K562 (cell line): ENCODE measurements at regions not wholly inside any gene's neighbourhood (a gene's known extent, or its start where the extent isn't known, plus 50 kb on each side); places are given as distances from the start of the nearest gene placed in this dataset.

Experiments
- ATAC-seq: fragments of 200-7000 bp; cut with Tn5 transposase; 3 replicates; pipeline ENCODE4 v1.9.1; 2020; ENCODE audit warnings: moderate library complexity
- BruUV-seq: library from RNA; stranded (reverse); fragments of 400-500 nt; replicated peaks from 2 replicates; lab custom pipeline; 2021; lab: Mats Ljungman, UMichigan
- CTCF ChIA-PET: fragments of 300-600 bp; formaldehyde crosslinking; extraction: SDS; loops from one replicate; lab custom pipeline; 2021; ENCODE audit warnings: low intra/inter-chr PET ratio; lab: Yijun Ruan, JAX
- POLR2A ChIA-PET: fragments of 300-600, 350-650 bp; sonication (Branson Sonifier 250); formaldehyde crosslinking; extraction: SDS; loops from one replicate; lab custom pipeline; 2021; ENCODE audit warnings: antibody characterized with exemption, inconsistent platforms; lab: Yijun Ruan, JAX
- DNase-seq, 4 experiments: peaks; one replicate each; pipeline versions ENCODE4 v3.0.0 to v3.0.0-alpha.2; 2011 to 2018; ENCODE audit warnings: low spot score in 3 of 4, mixed read lengths in 3 of 4; ENCODE audit errors: extremely low read depth in 1 of 4
- FAIRE-seq: peaks from 2 replicates; lab custom pipeline; 2011; peaks lifted over from hg19 to GRCh38; lab: Jason Lieb, UNC
- H2AFZ ChIP-seq: 2 replicates; pipeline ENCODE4 v1.6.0; 2011; ENCODE audit warnings: low read depth, low read length, control low read depth, inconsistent platforms
- H3K27ac ChIP-seq: fragments of 200-600 bp; 3 replicates; pipeline ENCODE4 v1.8.0; 2011; ENCODE audit warnings: low read depth, mild to moderate bottlenecking, control low read depth, inconsistent platforms, low read length, moderate library complexity, mixed read lengths; ENCODE audit errors: extremely low read depth
- H3K27me3 ChIP-seq, 2 experiments: fragments of 300-600 bp in 1 of 2; 2 replicates in 1 of 2; 3 replicates in 1 of 2; pipeline versions ENCODE4 v1.6.0 to v1.8.0; 2011; ENCODE audit warnings: inconsistent platforms in 2 of 2, low read length in 2 of 2, mild to moderate bottlenecking in 1 of 2, mixed read lengths in 1 of 2, moderate library complexity in 1 of 2; ENCODE audit not compliant: control insufficient read depth in 2 of 2, insufficient read depth in 2 of 2
- H3K36me3 ChIP-seq: fragments of 300-600 bp; 3 replicates; pipeline ENCODE4 v1.8.0; 2011; ENCODE audit warnings: mild to moderate bottlenecking, low read length, inconsistent platforms; ENCODE audit not compliant: control insufficient read depth, insufficient read depth
- H3K4me1 ChIP-seq, 2 experiments: fragments of 200-600 bp in 1 of 2; replicated peaks in 1 of 2; 2 replicates in 1 of 2; 3 replicates in 1 of 2; pipeline versions ENCODE4 v1.5.1 to v1.8.0; 2011; ENCODE audit warnings: inconsistent platforms in 2 of 2, low read length in 2 of 2, mild to moderate bottlenecking in 1 of 2, mixed read lengths in 1 of 2, moderate library complexity in 1 of 2; ENCODE audit not compliant: control insufficient read depth in 2 of 2, insufficient read depth in 2 of 2
- H3K4me2 ChIP-seq: 2 replicates; pipeline ENCODE4 v1.6.1; 2011; ENCODE audit warnings: low read length, control low read depth, inconsistent platforms, mixed read lengths; ENCODE audit not compliant: insufficient read depth
- H3K4me3 ChIP-seq: fragments of 200-600 bp; sonication (generic), shearing (Covaris generic); 2 replicates; pipeline ENCODE4 v1.5.1; 2016; ENCODE audit warnings: control low read depth, inconsistent platforms
- H3K79me2 ChIP-seq: fragments of 200-600 bp; 3 replicates; pipeline ENCODE4 v1.8.0; 2011; ENCODE audit warnings: low read length, inconsistent platforms; ENCODE audit not compliant: control insufficient read depth, insufficient read depth
- H3K9ac ChIP-seq, 2 experiments: 2 replicates each; pipeline versions ENCODE4 v1.6.0 to v1.6.1; 2011; ENCODE audit warnings: low read depth in 2 of 2, low read length in 2 of 2, control low read depth in 1 of 2, inconsistent platforms in 1 of 2, mild to moderate bottlenecking in 1 of 2, mixed read lengths in 1 of 2; ENCODE audit not compliant: insufficient read depth in 1 of 2
- H3K9me1 ChIP-seq: one replicate; pipeline ENCODE4 v1.6.0; 2011; ENCODE audit warnings: inconsistent platforms, mild to moderate bottlenecking, low read length, moderate library complexity; ENCODE audit not compliant: control insufficient read depth, insufficient read depth
- H3K9me3 ChIP-seq: replicated peaks from 2 replicates; pipeline ENCODE4 v1.5.1; 2011; ENCODE audit warnings: low read depth, low read length, inconsistent platforms; ENCODE audit not compliant: control insufficient read depth, insufficient read depth
- H4K20me1 ChIP-seq: replicated peaks from 2 replicates; pipeline ENCODE4 v1.6.1; 2011; ENCODE audit warnings: low read length, inconsistent platforms, mixed read lengths; ENCODE audit not compliant: control insufficient read depth, insufficient read depth
- CBX2 ChIP-seq: fragments of 200-600 bp; sonication (generic); IDR thresholded peaks from one replicate; pipeline ENCODE4 v1.6.1; 2012; ENCODE audit warnings: mild to moderate bottlenecking, low read length, inconsistent platforms; ENCODE audit not compliant: insufficient read depth, poor library complexity, severe bottlenecking
- CREM ChIP-seq: IDR thresholded peaks from 2 replicates; pipeline ENCODE4 v1.6.1; 2014; ENCODE audit warnings: antibody characterized with exemption, low read depth
- ESRRB ChIP-seq: fragments of 250-450 bp; sonication (Bioruptor Pico); IDR thresholded peaks from 2 replicates; pipeline ENCODE4 v1.5.0; 2020; ENCODE audit warnings: mild to moderate bottlenecking, moderate library complexity, borderline replicate concordance
- HOMEZ ChIP-seq: fragments of 250-450 bp; sonication (Bioruptor Pico); IDR thresholded peaks from 2 replicates; pipeline ENCODE4 v1.4.0; 2020; ENCODE audit warnings: mild to moderate bottlenecking, moderate library complexity
- MAZ ChIP-seq, 2 experiments: fragments of 450-650 bp in 1 of 2; sonication (generic) in 1 of 2; formaldehyde crosslinking; IDR thresholded peaks in 1 of 2; conservative IDR thresholded peaks in 1 of 2; 2 replicates each; pipeline versions ENCODE4 v1.4.0 to v1.5.0; 2020; ENCODE audit warnings: mild to moderate bottlenecking in 1 of 2, missing genetic modification reagents in 1 of 2
- MYBL2 ChIP-seq, 2 experiments: fragments of 450-650 bp in 1 of 2; sonication (generic) in 1 of 2; formaldehyde crosslinking in 1 of 2; IDR thresholded peaks; 2 replicates each; pipeline versions ENCODE4 v1.6.1 to v1.8.1; 2017 to 2022; ENCODE audit warnings: borderline replicate concordance in 1 of 2, inconsistent platforms in 1 of 2, low read depth in 1 of 2, mild to moderate bottlenecking in 1 of 2, missing genetic modification reagents in 1 of 2, moderate library complexity in 1 of 2
- PHF21A ChIP-seq: fragments of 450-650 bp; IDR thresholded peaks from 2 replicates; pipeline ENCODE4 v1.6.1; 2017; ENCODE audit warnings: low read depth, borderline replicate concordance
- SMAD1 ChIP-seq: fragments of 150-350 bp; IDR thresholded peaks from 2 replicates; pipeline ENCODE4 v1.6.1; 2014; ENCODE audit warnings: low read length, low read depth; ENCODE audit not compliant: partially characterized antibody
- TBL1XR1 ChIP-seq, 2 experiments: IDR thresholded peaks; 2 replicates each; pipeline ENCODE4 v1.6.1; 2012; ENCODE audit warnings: improper control_type of control experiment in 2 of 2, low read length in 2 of 2, mild to moderate bottlenecking in 1 of 2
- TEAD4 ChIP-seq, 2 experiments: sonication (generic) in 1 of 2; formaldehyde crosslinking in 1 of 2; IDR thresholded peaks; 2 replicates each; pipeline versions ENCODE4 v1.6.1 to v1.8.0; 2012 to 2022; ENCODE audit warnings: borderline replicate concordance in 1 of 2, inconsistent platforms in 1 of 2, low read length in 1 of 2, mild to moderate bottlenecking in 1 of 2, missing genetic modification reagents in 1 of 2
- ZBTB7A ChIP-seq: IDR thresholded peaks from 2 replicates; pipeline ENCODE4 v1.6.1; 2011; ENCODE audit warnings: low read depth, mild to moderate bottlenecking, low read length, moderate library complexity, borderline replicate concordance; ENCODE audit not compliant: control insufficient read depth
- ZNF274 ChIP-seq: IDR thresholded peaks from 2 replicates; pipeline ENCODE4 v1.6.1; 2011; ENCODE audit warnings: low read depth, mild to moderate bottlenecking, low read length, moderate library complexity, borderline replicate concordance
- WGBS: fragments of 100-300 bp; shearing (Covaris generic); methylation state at CpG from one replicate; pipeline ENCODE4 v1.1.6; 2016; ENCODE audit warnings: low coverage, mixed read lengths; ENCODE audit not compliant: insufficient coverage; ENCODE audit errors: missing lambda C conversion rate; 5-methylcytosine and 5-hydroxymethylcytosine counted together
- in situ Hi-C: fragments of 300-500 bp; cut with MboI; formaldehyde crosslinking; loops from 4 replicates; pipeline ENCODE4 v1.15.0; 2018; ENCODE audit warnings: inconsistent platforms, mixed read lengths
- intact Hi-C: fragments of 100-400 bp; cut with micrococcal nuclease; formaldehyde crosslinking; loops from 2 replicates; pipeline ENCODE4 v1.14.2; 2022
- TF ChIP-seq, protein P1 (sequence below), 2 experiments: fragments of 450-650 bp in 1 of 2; sonication (generic) in 1 of 2; formaldehyde crosslinking; conservative IDR thresholded peaks; 2 replicates each; pipeline versions ENCODE4 v1.4.0 to v1.8.1; 2020 to 2022; ENCODE audit warnings: mild to moderate bottlenecking in 1 of 2, missing genetic modification reagents in 1 of 2

DNA sequence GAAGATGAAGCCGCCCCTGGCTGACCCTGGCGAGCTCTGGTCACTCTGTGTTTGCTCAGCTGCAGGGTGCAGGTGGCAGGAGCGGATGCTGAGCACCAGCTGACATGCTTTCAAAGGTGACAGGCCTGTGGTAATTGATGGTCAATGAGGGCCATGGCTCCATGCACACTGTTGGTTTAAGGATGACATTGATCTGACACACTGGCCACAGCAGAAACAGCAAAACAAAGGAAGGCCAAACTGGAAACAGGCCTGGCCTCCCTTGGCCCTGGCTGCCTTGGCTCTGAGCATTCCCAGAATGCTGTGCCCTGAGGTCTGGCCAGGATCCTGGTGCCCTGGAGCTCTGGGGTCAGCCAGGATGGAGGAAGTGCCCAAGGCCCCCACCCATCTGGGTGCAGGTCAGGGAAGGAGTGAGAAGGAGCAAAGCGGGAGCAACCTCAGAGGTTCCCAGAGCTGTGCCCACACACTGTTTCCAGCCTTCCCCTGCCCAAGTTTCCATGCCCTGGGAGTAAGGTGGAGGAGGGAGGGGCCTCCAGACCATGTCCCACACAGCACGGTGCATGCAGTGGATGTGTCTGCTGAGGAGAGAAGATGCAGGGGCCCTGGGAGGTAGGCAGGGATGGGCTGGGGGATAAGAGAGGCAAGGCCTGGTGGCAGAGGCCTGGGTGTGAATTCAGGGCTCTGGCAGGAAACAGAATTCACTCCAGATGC lies 302.2 kb downstream of the RPS24 start:
- Histone ChIP-seq H3K79me2 (no peaks in the 10 kb centered on the region), H4K20me1 (no peaks in the 10 kb centered on the region), H3K4me1 (no peaks in the 10 kb centered on the region), H3K36me3 (no peaks in the 10 kb centered on the region), H3K9me3 (no peaks in the 10 kb centered on the region), H2AFZ (no peak overlapping the region), H3K9me1 (no peaks in the 10 kb centered on the region), H3K9ac (no peak overlapping the region), H3K4me2 (no peak overlapping the region), H3K27me3 (peaks cover 0 to 36% of the 10 kb centered on the region in 2 experiments; a peak in 2 of 5 replicates), H3K27ac (no peak overlapping the region), H3K4me3 (no peak overlapping the region)
- ChIA-PET POLR2A (no interaction called here), CTCF (no interaction called here)
- DNase-seq, result no peak
- WGBS, result 1% methylated on average over 5 of the region's 5 CpGs
- ATAC-seq, result no peak
- BruUV-seq, result no TSS peak
- intact Hi-C loops, result no loop called here
- FAIRE-seq, result no peak
- in situ Hi-C loops, result no loop called here
- TF ChIP-seq HOMEZ (CRISPR knock-in tag) (no peak), TBL1XR1 (IDR thresholded peaks at IDR 0.05; ENCODE audit: low read length in 2 of 2) (no peak), TEAD4 (IDR thresholded peaks at IDR 0.05; ENCODE audit: low read length) (no peak), TEAD4 (CRISPR knock-in tag; IDR thresholded peaks at IDR 0.05; ENCODE audit: borderline replicate concordance) (no peak), CREM (no peak), CBX2 (no peak), PHF21A (no peak), MYBL2 (IDR thresholded peaks at IDR 0.05; ENCODE audit: low read depth) (no peak), MYBL2 (CRISPR knock-in tag; IDR thresholded peaks at IDR 0.05; ENCODE audit: borderline replicate concordance) (no peak), ZBTB7A (no peak), SMAD1 (no peak), MAZ (CRISPR knock-in tag; conservative IDR thresholded peaks at IDR 0.05 in 1 of 2, IDR thresholded peaks at IDR 0.05 in 1 of 2) (no peak), ZNF274 (no peak), ESRRB (CRISPR knock-in tag) (no peak)
- TF ChIP-seq, protein P1, sequence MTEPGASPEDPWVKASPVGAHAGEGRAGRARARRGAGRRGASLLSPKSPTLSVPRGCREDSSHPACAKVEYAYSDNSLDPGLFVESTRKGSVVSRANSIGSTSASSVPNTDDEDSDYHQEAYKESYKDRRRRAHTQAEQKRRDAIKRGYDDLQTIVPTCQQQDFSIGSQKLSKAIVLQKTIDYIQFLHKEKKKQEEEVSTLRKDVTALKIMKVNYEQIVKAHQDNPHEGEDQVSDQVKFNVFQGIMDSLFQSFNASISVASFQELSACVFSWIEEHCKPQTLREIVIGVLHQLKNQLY (CRISPR knock-in tag; conservative IDR thresholded peaks at IDR 0.05), result no peak
